WTC11 (cell line): ENCODE measurements at regions not wholly inside any gene's neighbourhood (a gene's known extent, or its start where the extent isn't known, plus 50 kb on each side); places are given as distances from the start of the nearest gene placed in this dataset.

Experiments used
- ATF1 ChIP-seq: sonication (generic); formaldehyde crosslinking; IDR thresholded peaks from 2 replicates; pipeline ENCODE4 v1.8.1; 2023; ENCODE audit warnings: mild to moderate bottlenecking, moderate library complexity, missing genetic modification reagents
- PRRX2 ChIP-seq: fragments of 250-450 bp; sonication (Bioruptor Pico); IDR thresholded peaks from 2 replicates; pipeline ENCODE4 v1.8.0; 2021; ENCODE audit warnings: mild to moderate bottlenecking
- TF ChIP-seq, protein P1 (sequence below): fragments of 200-600 bp; IDR thresholded peaks from 2 replicates; pipeline ENCODE4 v1.8.0; 2022; ENCODE audit warnings: antibody characterized with exemption
- TF ChIP-seq, protein P2 (sequence below): sonication (generic); formaldehyde crosslinking; IDR thresholded peaks from 2 replicates; pipeline ENCODE4 v1.8.1; 2022; ENCODE audit warnings: low read depth, mild to moderate bottlenecking, moderate library complexity, missing genetic modification reagents, borderline replicate concordance
- TF ChIP-seq, protein P3 (sequence below): sonication (generic); formaldehyde crosslinking; IDR thresholded peaks from 2 replicates; pipeline ENCODE4 v1.8.1; 2023; ENCODE audit warnings: mild to moderate bottlenecking, missing genetic modification reagents

DNA sequence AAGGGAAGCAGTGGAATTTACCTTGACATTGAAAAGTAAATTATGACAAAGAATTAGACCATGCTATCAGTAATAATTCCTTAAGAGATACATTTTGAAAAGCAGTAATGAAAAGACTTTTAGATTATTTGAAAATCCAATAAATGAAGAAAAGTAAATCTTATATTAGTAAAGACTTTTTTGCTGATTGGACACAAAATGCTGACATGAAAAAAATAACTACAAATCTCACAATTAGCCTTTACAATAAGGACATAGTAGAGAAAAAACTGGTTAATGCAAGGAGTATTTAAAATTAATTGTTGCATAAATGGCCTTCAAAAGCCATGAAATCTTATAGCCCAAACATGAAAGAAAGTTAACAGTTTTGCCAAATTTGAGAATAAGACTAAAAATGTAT is 446.1 kb upstream of the FAM241A start:
- TF ChIP-seq ATF1 (CRISPR knock-in tag) (no peak), PRRX2 (no peak)
- TF ChIP-seq, protein P1, sequence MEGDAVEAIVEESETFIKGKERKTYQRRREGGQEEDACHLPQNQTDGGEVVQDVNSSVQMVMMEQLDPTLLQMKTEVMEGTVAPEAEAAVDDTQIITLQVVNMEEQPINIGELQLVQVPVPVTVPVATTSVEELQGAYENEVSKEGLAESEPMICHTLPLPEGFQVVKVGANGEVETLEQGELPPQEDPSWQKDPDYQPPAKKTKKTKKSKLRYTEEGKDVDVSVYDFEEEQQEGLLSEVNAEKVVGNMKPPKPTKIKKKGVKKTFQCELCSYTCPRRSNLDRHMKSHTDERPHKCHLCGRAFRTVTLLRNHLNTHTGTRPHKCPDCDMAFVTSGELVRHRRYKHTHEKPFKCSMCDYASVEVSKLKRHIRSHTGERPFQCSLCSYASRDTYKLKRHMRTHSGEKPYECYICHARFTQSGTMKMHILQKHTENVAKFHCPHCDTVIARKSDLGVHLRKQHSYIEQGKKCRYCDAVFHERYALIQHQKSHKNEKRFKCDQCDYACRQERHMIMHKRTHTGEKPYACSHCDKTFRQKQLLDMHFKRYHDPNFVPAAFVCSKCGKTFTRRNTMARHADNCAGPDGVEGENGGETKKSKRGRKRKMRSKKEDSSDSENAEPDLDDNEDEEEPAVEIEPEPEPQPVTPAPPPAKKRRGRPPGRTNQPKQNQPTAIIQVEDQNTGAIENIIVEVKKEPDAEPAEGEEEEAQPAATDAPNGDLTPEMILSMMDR, result no peak
- TF ChIP-seq, protein P2, sequence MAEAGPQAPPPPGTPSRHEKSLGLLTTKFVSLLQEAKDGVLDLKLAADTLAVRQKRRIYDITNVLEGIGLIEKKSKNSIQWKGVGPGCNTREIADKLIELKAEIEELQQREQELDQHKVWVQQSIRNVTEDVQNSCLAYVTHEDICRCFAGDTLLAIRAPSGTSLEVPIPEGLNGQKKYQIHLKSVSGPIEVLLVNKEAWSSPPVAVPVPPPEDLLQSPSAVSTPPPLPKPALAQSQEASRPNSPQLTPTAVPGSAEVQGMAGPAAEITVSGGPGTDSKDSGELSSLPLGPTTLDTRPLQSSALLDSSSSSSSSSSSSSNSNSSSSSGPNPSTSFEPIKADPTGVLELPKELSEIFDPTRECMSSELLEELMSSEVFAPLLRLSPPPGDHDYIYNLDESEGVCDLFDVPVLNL (CRISPR knock-in tag), result no peak
- TF ChIP-seq, protein P3, sequence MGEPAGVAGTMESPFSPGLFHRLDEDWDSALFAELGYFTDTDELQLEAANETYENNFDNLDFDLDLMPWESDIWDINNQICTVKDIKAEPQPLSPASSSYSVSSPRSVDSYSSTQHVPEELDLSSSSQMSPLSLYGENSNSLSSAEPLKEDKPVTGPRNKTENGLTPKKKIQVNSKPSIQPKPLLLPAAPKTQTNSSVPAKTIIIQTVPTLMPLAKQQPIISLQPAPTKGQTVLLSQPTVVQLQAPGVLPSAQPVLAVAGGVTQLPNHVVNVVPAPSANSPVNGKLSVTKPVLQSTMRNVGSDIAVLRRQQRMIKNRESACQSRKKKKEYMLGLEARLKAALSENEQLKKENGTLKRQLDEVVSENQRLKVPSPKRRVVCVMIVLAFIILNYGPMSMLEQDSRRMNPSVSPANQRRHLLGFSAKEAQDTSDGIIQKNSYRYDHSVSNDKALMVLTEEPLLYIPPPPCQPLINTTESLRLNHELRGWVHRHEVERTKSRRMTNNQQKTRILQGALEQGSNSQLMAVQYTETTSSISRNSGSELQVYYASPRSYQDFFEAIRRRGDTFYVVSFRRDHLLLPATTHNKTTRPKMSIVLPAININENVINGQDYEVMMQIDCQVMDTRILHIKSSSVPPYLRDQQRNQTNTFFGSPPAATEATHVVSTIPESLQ (CRISPR knock-in tag), result no peak
